HepG2 (cell line): ENCODE measurements at regions not wholly inside any gene's neighbourhood (a gene's known extent, or its start where the extent isn't known, plus 50 kb on each side); places are given as distances from the start of the nearest gene placed in this dataset.

ENCODE experiments used
- ATAC-seq: fragments of 200-7000 bp; cut with Tn5 transposase; 3 replicates; pipeline ENCODE4 v1.9.1; 2020; ENCODE audit warnings: mild to moderate bottlenecking, moderate library complexity
- BruUV-seq: library from RNA; stranded (reverse); fragments of 400-500 nt; replicated peaks from 2 replicates; lab custom pipeline; 2021; lab: Mats Ljungman, UMichigan
- CTCF ChIA-PET: fragments of 300-600 bp; formaldehyde crosslinking; extraction: SDS; loops from one replicate; lab custom pipeline; 2021; ENCODE audit warnings: low total read pairs, inconsistent platforms, low intra/inter-chr PET ratio; lab: Yijun Ruan, JAX
- POLR2A ChIA-PET: fragments of 350-600 bp; sonication (Branson Sonifier 250); formaldehyde crosslinking; loops from one replicate; lab custom pipeline; 2020; ENCODE audit warnings: antibody characterized with exemption, inconsistent platforms; lab: Yijun Ruan, JAX
- DNase-seq: peaks from one replicate; pipeline ENCODE4 v3.0.0-alpha.2; 2015; ENCODE audit warnings: low spot score
- FAIRE-seq: peaks from 3 replicates; lab custom pipeline; 2011; peaks lifted over from hg19 to GRCh38; lab: Jason Lieb, UNC
- H2AFZ ChIP-seq: one replicate; pipeline ENCODE4 v1.6.1; 2011; ENCODE audit warnings: low read length, inconsistent platforms
- H3K27ac ChIP-seq: fragments of 300-600 bp; 3 replicates; pipeline ENCODE4 v1.8.0; 2011; ENCODE audit warnings: mixed run types, mild to moderate bottlenecking, mixed read lengths, low read length, inconsistent platforms; ENCODE audit not compliant: insufficient read depth; ENCODE audit errors: extremely low read length
- H3K27me3 ChIP-seq, 2 experiments: fragments of 200-600 bp in 1 of 2; 2 replicates in 1 of 2; 3 replicates in 1 of 2; pipeline versions ENCODE4 v1.6.0 to v1.8.0; 2011; ENCODE audit warnings: low read length in 2 of 2, mild to moderate bottlenecking in 2 of 2, moderate library complexity in 2 of 2, inconsistent platforms in 1 of 2; ENCODE audit not compliant: insufficient read depth in 2 of 2, control insufficient read depth in 1 of 2
- H3K36me3 ChIP-seq, 2 experiments: fragments of 200-600 bp in 1 of 2; replicated peaks in 1 of 2; 2 replicates in 1 of 2; 3 replicates in 1 of 2; pipeline versions ENCODE4 v1.5.1 to v1.8.0; 2011; ENCODE audit warnings: low read length in 2 of 2, inconsistent platforms in 1 of 2; ENCODE audit not compliant: insufficient read depth in 2 of 2, control insufficient read depth in 1 of 2
- H3K4me1 ChIP-seq: 2 replicates; pipeline ENCODE4 v1.5.1; 2012; ENCODE audit warnings: low read length, inconsistent platforms; ENCODE audit not compliant: insufficient read depth
- H3K4me2 ChIP-seq: 2 replicates; pipeline ENCODE4 v1.6.0; 2011; ENCODE audit warnings: low read depth, low read length, inconsistent platforms
- H3K4me3 ChIP-seq, 3 experiments: fragments of 200-600 bp in 1 of 3; sonication (generic), shearing (Covaris generic) in 1 of 3; replicated peaks in 1 of 3; 2 replicates each; pipeline ENCODE4 v1.5.1; 2011 to 2016; ENCODE audit warnings: low read length in 3 of 3, inconsistent platforms in 2 of 3, low read depth in 2 of 3, mild to moderate bottlenecking in 2 of 3, control low read depth in 1 of 3, mixed read lengths in 1 of 3; ENCODE audit not compliant: insufficient read depth in 1 of 3
- H3K79me2 ChIP-seq: one replicate; pipeline ENCODE4 v1.6.1; 2011; ENCODE audit warnings: low read length, inconsistent platforms; ENCODE audit not compliant: insufficient read depth
- H3K9ac ChIP-seq: 2 replicates; pipeline ENCODE4 v1.6.0; 2011; ENCODE audit warnings: mild to moderate bottlenecking, low read depth, low read length, inconsistent platforms; ENCODE audit not compliant: insufficient read depth
- H3K9me3 ChIP-seq: 2 replicates; pipeline ENCODE4 v1.5.1; 2012; ENCODE audit warnings: mild to moderate bottlenecking, low read length
- H4K20me1 ChIP-seq: 2 replicates; pipeline ENCODE4 v1.6.0; 2011; ENCODE audit warnings: inconsistent platforms, mild to moderate bottlenecking, low read length, moderate library complexity; ENCODE audit not compliant: insufficient read depth
- AHR ChIP-seq: IDR thresholded peaks from 2 replicates; pipeline ENCODE4 v1.6.1; 2018; ENCODE audit warnings: missing genetic modification reagents, missing compliant biosample characterization
- ATF1 ChIP-seq: IDR thresholded peaks from 2 replicates; pipeline ENCODE4 v1.6.1; 2016; ENCODE audit warnings: mild to moderate bottlenecking, control low read depth
- EHMT2 ChIP-seq: fragments of 200-600 bp; sonication (generic); IDR thresholded peaks from 2 replicates; pipeline ENCODE4 v1.7.0; 2017; ENCODE audit warnings: antibody characterized with exemption, low read depth, low read length, borderline replicate concordance
- GATAD2A ChIP-seq: IDR thresholded peaks from 2 replicates; pipeline ENCODE4 v1.6.1; 2016
- IKZF4 ChIP-seq: sonication (generic); formaldehyde crosslinking; IDR thresholded peaks from 2 replicates; pipeline ENCODE4 v1.5.1; 2020; ENCODE audit warnings: borderline replicate concordance, mild to moderate bottlenecking, low read depth, missing genetic modification reagents; ENCODE audit errors: not compliant biosample characterization
- IRF9 ChIP-seq: sonication (generic); formaldehyde crosslinking; IDR thresholded peaks from 2 replicates; pipeline ENCODE4 v1.8.0; 2022; ENCODE audit warnings: missing genetic modification reagents, mild to moderate bottlenecking, borderline replicate concordance
- KLF6 ChIP-seq: IDR thresholded peaks from 2 replicates; pipeline ENCODE4 v1.8.0; 2016; ENCODE audit warnings: missing biosample characterization, missing genetic modification reagents
- MED8 ChIP-seq: sonication (generic); formaldehyde crosslinking; IDR thresholded peaks from 2 replicates; pipeline ENCODE4 v1.8.1; 2023; ENCODE audit warnings: mild to moderate bottlenecking, missing genetic modification reagents; ENCODE audit not compliant: insufficient replicate concordance
- PRMT3 ChIP-seq: sonication (generic); formaldehyde crosslinking; IDR thresholded peaks from 2 replicates; pipeline ENCODE4 v1.8.1; 2022; ENCODE audit warnings: low read depth, mild to moderate bottlenecking, moderate library complexity, missing genetic modification reagents, borderline replicate concordance
- RFX3 ChIP-seq: IDR thresholded peaks from 2 replicates; pipeline ENCODE4 v1.6.1; 2016; ENCODE audit warnings: missing biosample characterization, missing genetic modification reagents
- U2AF2 ChIP-seq: fragments of 200-400 bp; formaldehyde crosslinking; IDR thresholded peaks from 2 replicates; pipeline ENCODE4 v1.6.1; 2017; ENCODE audit warnings: low read depth, mild to moderate bottlenecking, low read length
- ZMAT3 ChIP-seq: sonication (generic); formaldehyde crosslinking; conservative IDR thresholded peaks from 2 replicates; pipeline ENCODE4 v1.7.0; 2021; ENCODE audit warnings: missing genetic modification reagents
- ZMAT5 ChIP-seq: sonication (generic); formaldehyde crosslinking; IDR thresholded peaks from 2 replicates; pipeline ENCODE4 v1.5.0; 2020; ENCODE audit warnings: mild to moderate bottlenecking, low read depth, missing genetic modification reagents, borderline replicate concordance
- ZNF253 ChIP-seq: sonication (generic); formaldehyde crosslinking; IDR thresholded peaks from 2 replicates; pipeline ENCODE4 v1.8.0; 2022; ENCODE audit warnings: mild to moderate bottlenecking, missing genetic modification reagents, borderline replicate concordance
- ZNF263 ChIP-seq: sonication (generic); formaldehyde crosslinking; IDR thresholded peaks from 2 replicates; pipeline ENCODE4 v1.4.0; 2020; ENCODE audit warnings: missing genetic modification reagents
- ZNF292 ChIP-seq: sonication (generic); formaldehyde crosslinking; IDR thresholded peaks from 2 replicates; pipeline ENCODE4 v1.8.1; 2022; ENCODE audit warnings: mild to moderate bottlenecking, low read depth, missing genetic modification reagents, borderline replicate concordance
- ZNF660 ChIP-seq: sonication (generic); formaldehyde crosslinking; IDR thresholded peaks from 2 replicates; pipeline ENCODE4 v1.5.1; 2020; ENCODE audit warnings: mild to moderate bottlenecking, low read depth, missing genetic modification reagents, borderline replicate concordance
- WGBS: methylation state at CpG from one replicate; pipeline ENCODE4 v1.1.6; 2017; ENCODE audit warnings: low lambda C conversion rate; 5-methylcytosine and 5-hydroxymethylcytosine counted together
- in situ Hi-C: cut with HindIII; loops from 2 replicates; pipeline ENCODE4 v1.10.0; 2017; ENCODE audit warnings: low pct_unique_long_range_greater_than_20kb; ENCODE audit not compliant: extremely low pct_ligation_motif_present
- intact Hi-C: fragments of 100-400 bp; cut with micrococcal nuclease; formaldehyde crosslinking; loops from one replicate; pipeline ENCODE4 v1.10.0; 2022; ENCODE audit not compliant: unreplicated experiment

GRCh38 chr6:3610921-3611320, 140.6 kb downstream of the PXDC1 start:
- H3K27ac ChIP-seq: no peak overlapping the region
- ATAC-seq: no peak
- no peak overlapping the region for H2AFZ ChIP-seq
- ChIA-PET POLR2A (no interaction called here), CTCF (no interaction called here)
- H3K4me1 ChIP-seq: no peaks in the 10 kb centered on the region
- no peak overlapping the region for H3K9ac ChIP-seq
- no peaks in the 10 kb centered on the region for H4K20me1 ChIP-seq
- BruUV-seq: no TSS peak
- no peak overlapping the region for H3K4me2 ChIP-seq
- TF ChIP-seq ATF1 (no peak), PRMT3 (no peak), GATAD2A (CRISPR knock-in tag) (no peak), ZMAT5 (no peak), IRF9 (CRISPR knock-in tag) (no peak), EHMT2 (no peak), AHR (CRISPR knock-in tag) (no peak), MED8 (no peak), ZNF253 (CRISPR knock-in tag) (no peak), IKZF4 (no peak), U2AF2 (no peak), RFX3 (CRISPR knock-in tag) (no peak), ZNF660 (CRISPR knock-in tag) (no peak), ZMAT3 (CRISPR knock-in tag) (no peak), ZNF263 (CRISPR knock-in tag) (no peak), KLF6 (CRISPR knock-in tag) (no peak), ZNF292 (CRISPR knock-in tag) (no peak)
- in situ Hi-C loops: no loop called here
- H3K9me3 ChIP-seq: no peaks in the 10 kb centered on the region
- intact Hi-C loops: no loop called here
- H3K36me3 ChIP-seq: no peaks in the 10 kb centered on the region
- DNase-seq: no peak
- no peaks in the 10 kb centered on the region for H3K79me2 ChIP-seq
- H3K27me3 ChIP-seq: peaks cover 5 to 66% of the 10 kb centered on the region in 2 experiments
- FAIRE-seq: no peak
- H3K4me3 ChIP-seq: no peak overlapping the region
- WGBS: 31% methylated on average over 7 of the region's 7 CpGs
